ENCODE measurements at regions not wholly inside any gene's neighbourhood (a gene's known extent, or its start where the extent isn't known, plus 50 kb on each side); places are given as distances from the start of the nearest gene placed in this dataset.

DNA sequence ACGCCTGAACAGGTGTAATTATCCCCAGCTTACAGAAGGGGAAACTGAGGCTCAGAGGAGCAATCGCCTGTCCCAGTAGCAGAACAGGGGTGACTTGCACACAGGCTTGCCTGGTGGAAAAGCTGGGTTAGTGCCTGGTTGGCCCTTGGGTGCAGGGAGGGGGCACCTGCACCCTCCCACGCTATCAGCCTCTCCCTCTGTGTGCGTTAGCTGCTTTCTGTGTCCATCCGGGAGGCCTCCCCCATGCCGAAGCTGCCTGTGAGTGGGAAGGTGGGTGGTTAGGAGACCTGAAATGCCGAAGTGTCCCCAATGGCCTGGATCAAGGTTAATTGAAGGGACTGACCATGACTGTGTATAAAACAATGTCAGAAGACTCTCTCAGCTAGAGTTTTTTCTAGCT is 295.0 kb downstream of the ZNF536 start:
- DNase-seq (ENCODE audit: low read depth), result no peak
- TF ChIP-seq, protein P1, sequence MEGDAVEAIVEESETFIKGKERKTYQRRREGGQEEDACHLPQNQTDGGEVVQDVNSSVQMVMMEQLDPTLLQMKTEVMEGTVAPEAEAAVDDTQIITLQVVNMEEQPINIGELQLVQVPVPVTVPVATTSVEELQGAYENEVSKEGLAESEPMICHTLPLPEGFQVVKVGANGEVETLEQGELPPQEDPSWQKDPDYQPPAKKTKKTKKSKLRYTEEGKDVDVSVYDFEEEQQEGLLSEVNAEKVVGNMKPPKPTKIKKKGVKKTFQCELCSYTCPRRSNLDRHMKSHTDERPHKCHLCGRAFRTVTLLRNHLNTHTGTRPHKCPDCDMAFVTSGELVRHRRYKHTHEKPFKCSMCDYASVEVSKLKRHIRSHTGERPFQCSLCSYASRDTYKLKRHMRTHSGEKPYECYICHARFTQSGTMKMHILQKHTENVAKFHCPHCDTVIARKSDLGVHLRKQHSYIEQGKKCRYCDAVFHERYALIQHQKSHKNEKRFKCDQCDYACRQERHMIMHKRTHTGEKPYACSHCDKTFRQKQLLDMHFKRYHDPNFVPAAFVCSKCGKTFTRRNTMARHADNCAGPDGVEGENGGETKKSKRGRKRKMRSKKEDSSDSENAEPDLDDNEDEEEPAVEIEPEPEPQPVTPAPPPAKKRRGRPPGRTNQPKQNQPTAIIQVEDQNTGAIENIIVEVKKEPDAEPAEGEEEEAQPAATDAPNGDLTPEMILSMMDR (IDR thresholded peaks at IDR 0.05; ENCODE audit: low read depth, low read length, missing control alignments), result no peak
- H3K4me3 ChIP-seq (ENCODE audit: low read depth, low read length), result no peak overlapping the region
- in situ Hi-C loops (cut with HindIII; ENCODE audit: low sequenced_read_pairs), result loop anchor here (25.0 kb wide), 1 partner anchor 1720 kb away; no protein-coding TSS in a partner anchor

DNA sequence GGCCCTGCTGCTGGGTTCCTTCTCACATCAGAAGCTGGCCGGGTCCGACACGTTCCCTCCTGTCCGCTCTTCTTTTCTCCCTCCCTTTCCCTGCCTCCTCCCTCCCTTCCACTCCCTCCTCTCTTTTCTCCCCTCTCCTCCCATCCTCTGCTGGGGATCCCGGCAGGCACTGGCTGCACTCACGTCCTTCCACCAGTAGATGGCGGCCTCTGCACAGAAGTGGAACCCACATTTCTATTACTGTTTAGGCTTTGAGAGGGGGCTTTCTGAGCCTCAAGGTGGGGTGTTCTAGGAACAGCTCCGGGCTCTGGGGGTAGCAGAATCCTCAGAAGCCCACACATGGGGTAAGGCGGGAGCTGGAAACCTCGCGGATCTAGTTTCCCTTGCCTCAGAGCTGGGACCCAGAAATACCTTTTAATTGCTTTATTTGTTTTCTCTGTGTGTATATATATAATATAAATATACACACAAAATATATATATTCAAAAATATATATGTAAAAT is 294.2 kb downstream of the ZNF536 start:
- no peak overlapping the region for H3K4me3 ChIP-seq (ENCODE audit: low read depth, low read length)
- DNase-seq (ENCODE audit: low read depth), result no peak
- TF ChIP-seq, protein P1 (IDR thresholded peaks at IDR 0.05; ENCODE audit: low read depth, low read length, missing control alignments), result peak; percentile 99
- in situ Hi-C loops (cut with HindIII; ENCODE audit: low sequenced_read_pairs), result loop anchor here (25.0 kb wide), 1 partner anchor 1721 kb away; no protein-coding TSS in a partner anchor

DNA sequence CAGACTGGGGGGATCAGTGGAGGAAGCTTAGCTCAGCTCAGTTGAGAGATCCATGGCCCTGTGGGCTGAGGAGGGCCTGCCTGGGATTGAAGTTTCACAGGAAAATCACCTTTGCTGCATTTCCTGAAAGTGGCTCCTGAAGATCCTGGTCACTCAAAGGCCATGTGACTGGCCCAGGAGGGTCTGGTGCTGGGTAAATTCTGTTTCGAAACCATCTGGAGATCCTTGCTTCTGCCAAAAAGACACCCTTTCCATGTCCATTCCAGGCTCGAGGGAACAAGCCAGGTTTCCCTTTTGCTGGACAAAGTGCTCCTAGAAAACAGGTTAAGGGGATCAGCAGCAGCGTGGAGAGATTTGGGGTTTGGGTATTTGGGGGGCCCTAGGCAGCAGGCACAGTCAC is 293.3 kb downstream of the ZNF536 start:
- H3K4me3 ChIP-seq (ENCODE audit: low read depth, low read length), result no peak overlapping the region
- DNase-seq (ENCODE audit: low read depth), result no peak
- in situ Hi-C loops (cut with HindIII; ENCODE audit: low sequenced_read_pairs), result loop anchor here (25.0 kb wide), 1 partner anchor 1722 kb away; no protein-coding TSS in a partner anchor
- TF ChIP-seq, protein P1 (IDR thresholded peaks at IDR 0.05; ENCODE audit: low read depth, low read length, missing control alignments), result no peak

DNA sequence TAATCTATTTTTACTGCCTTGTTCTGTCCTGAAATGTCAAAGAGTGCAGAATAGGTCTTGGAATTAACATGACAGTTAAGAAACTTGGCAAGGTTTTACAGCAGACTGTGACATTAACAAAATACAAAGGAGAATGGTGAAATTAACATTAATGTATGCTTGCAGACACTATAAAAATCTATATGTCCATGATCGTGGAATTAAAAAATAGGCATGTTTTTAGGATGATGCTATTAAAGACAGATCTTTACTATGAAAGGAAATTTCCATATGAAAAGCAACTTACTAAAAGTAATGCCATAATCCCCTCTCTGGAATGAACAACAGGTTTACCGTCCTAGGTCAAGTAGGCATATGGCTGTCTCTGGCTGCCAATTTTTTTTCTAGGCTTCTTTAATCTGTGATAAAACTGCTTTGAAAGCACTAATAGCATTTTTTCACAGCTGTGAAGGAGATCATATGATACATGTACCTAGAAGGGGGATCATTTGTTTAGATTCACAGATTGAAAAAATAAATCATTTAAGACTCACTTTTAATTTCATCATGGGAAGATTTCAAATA is 291.5 kb downstream of the ZNF536 start:
- in situ Hi-C loops (cut with HindIII; ENCODE audit: low sequenced_read_pairs), result loop anchor here (25.0 kb wide), 1 partner anchor 1724 kb away; no protein-coding TSS in a partner anchor
- TF ChIP-seq, protein P1 (IDR thresholded peaks at IDR 0.05; ENCODE audit: low read depth, low read length, missing control alignments), result no peak
- H3K4me3 ChIP-seq (ENCODE audit: low read depth, low read length), result no peak overlapping the region
- no peak for DNase-seq (ENCODE audit: low read depth)

DNA sequence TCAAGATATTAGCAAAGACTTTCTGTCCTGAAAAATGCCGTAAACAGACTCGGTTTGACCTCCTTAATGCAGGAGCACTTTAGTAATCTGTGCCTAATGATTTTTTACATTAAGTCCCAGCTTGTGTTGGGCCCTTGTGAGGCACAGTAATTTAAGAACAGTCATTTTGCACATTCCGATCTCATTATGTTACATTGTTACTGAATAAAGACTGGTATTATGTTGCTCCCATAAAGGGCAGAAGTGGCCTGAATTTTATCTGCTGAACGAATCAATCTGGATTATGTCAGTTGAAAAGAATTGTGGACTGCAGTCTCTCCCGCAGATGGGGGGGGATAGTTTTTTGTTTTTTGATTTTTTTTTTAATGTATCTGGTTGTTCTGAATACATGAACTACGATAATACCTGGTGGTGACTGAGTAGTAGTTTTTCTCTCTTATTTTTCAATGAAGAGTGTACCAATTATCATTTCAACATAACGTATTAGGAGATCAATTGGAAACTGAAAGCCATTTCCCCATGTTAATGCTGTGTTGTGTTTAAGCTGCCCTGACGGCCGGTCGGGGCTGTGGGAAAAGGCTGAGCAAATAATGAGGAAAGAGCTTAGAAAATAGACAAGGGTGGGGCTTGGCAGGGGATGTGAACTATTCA is 290.2 kb downstream of the ZNF536 start:
- TF ChIP-seq, protein P1 (IDR thresholded peaks at IDR 0.05; ENCODE audit: low read depth, low read length, missing control alignments), result no peak
- peak overlapping the region; percentile 13 for H3K4me3 ChIP-seq (ENCODE audit: low read depth, low read length)
- DNase-seq (ENCODE audit: low read depth), result peak; percentile 19
- in situ Hi-C loops (cut with HindIII; ENCODE audit: low sequenced_read_pairs), result loop anchor here (25.0 kb wide), 1 partner anchor 1725 kb away; no protein-coding TSS in a partner anchor

DNA sequence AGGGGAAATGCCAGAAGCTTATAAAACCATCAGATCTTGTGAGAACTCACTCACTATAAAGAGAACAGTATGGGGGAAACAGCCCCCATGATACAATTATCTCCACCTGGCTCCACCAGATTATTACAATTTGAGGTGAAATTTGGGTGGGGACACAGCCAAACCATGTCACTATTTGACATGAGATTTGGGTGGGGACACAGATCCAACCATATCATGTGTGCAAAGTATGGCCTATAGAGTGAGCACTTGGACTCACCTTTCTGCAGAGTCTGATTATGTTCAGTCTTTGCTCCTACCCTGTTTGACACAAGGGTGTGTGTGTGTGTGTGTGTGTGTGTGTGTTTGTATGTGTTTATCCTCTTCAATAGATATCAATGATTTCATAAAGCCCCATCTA is 287.5 kb downstream of the ZNF536 start:
- H3K4me3 ChIP-seq (ENCODE audit: low read depth, low read length), result no peak overlapping the region
- TF ChIP-seq, protein P1 (IDR thresholded peaks at IDR 0.05; ENCODE audit: low read depth, low read length, missing control alignments), result no peak
- in situ Hi-C loops (cut with HindIII; ENCODE audit: low sequenced_read_pairs), result loop anchor here (25.0 kb wide), 1 partner anchor 1728 kb away; no protein-coding TSS in a partner anchor
- DNase-seq (ENCODE audit: low read depth), result no peak

All from astrocyte of the cerebellum (primary cell).